Adrenal gland (tissue), 9 donors: ENCODE measurements at regions not wholly inside any gene's neighbourhood (a gene's known extent, or its start where the extent isn't known, plus 50 kb on each side); places are given as distances from the start of the nearest gene placed in this dataset.

Experiments used
- DNase-seq, 7 donors: peaks; one replicate each; pipeline ENCODE4 v3.0.0-alpha.2; 2019 to 2020
- H3K27ac ChIP-seq, 5 donors: fragments of 200-600 bp; sonication (generic) in 4 of 5; 1 replicate in 3 of 5; 2 replicates in 2 of 5; pipeline versions ENCODE4 v1.5.1 to v1.8.0; 2016 to 2020; ENCODE audit warnings: mild to moderate bottlenecking in 1 of 5
- H3K27me3 ChIP-seq: fragments of 200-600 bp; 2 replicates; pipeline ENCODE4 v1.8.0; 2021
- H3K36me3 ChIP-seq, 2 donors: fragments of 200-600 bp; replicated peaks in 1 of 2; 1 replicate in 1 of 2; 2 replicates in 1 of 2; pipeline versions ENCODE4 v1.5.1 to v1.8.0; 2018 to 2022
- H3K4me1 ChIP-seq, 2 donors: fragments of 200-600 bp; replicated peaks in 1 of 2; 1 replicate in 1 of 2; 2 replicates in 1 of 2; pipeline versions ENCODE4 v1.5.1 to v1.8.0; 2018 to 2021
- H3K4me3 ChIP-seq, 4 donors: fragments of 200-600 bp; sonication (generic) in 3 of 4; one replicate each; pipeline ENCODE4 v1.5.1; 2016 to 2018
- H3K9me3 ChIP-seq, 3 donors: fragments of 200-600 bp; sonication (generic) in 1 of 3; replicated peaks in 1 of 3; 1 replicate in 2 of 3; 2 replicates in 1 of 3; pipeline versions ENCODE4 v1.5.1 to v1.8.0; 2016 to 2021
- CTCF ChIP-seq, 6 experiments: fragments of 450-650 bp in 4 of 6; fragments of 200-600 bp in 2 of 6; sonication (generic) in 1 of 6; IDR thresholded peaks; 1 replicate in 5 of 6; 2 replicates in 1 of 6; pipeline versions ENCODE4 v1.5.1 to v1.8.0; 2016 to 2021; ENCODE audit warnings: antibody characterized with exemption in 6 of 6, mild to moderate bottlenecking in 2 of 6, moderate library complexity in 1 of 6
- POLR2A ChIP-seq, 2 donors: fragments of 450-650 bp; IDR thresholded peaks; one replicate each; pipeline ENCODE4 v1.6.1; 2017; ENCODE audit warnings: antibody characterized with exemption in 2 of 2, mild to moderate bottlenecking in 2 of 2, moderate library complexity in 1 of 2
- WGBS, 4 donors: extraction: QIAGEN DNeasy Blood & Tissue Kit in 2 of 4; methylation state at CpG; one replicate each; pipeline versions ENCODE4 v1.1.5 to v1.1.7; 2013 to 2017; 5-methylcytosine and 5-hydroxymethylcytosine counted together
- intact Hi-C, 2 donors: fragments of 100-400 bp; cut with DNase I; formaldehyde crosslinking; loops; one replicate each; pipeline versions ENCODE4 v1.14.1 to v1.15.0; 2022 to 2023
- donor health status: healthy with polysubstance abuse.
- donor health status: Bipolar disorder and iron deficiency.
- donor health status: DM: yes; HTN: yes; CAD: no.
- donor health status: DM: no; HTN: no; CAD: no.
- donor health status: DM: no; HTN: no; CAD: no.

- TF ChIP-seq POLR2A (IDR thresholded peaks at IDR 0.05) (no peak), CTCF (IDR thresholded peaks at IDR 0.05) (no peak)
Measured at GRCh38 chr12:30874455-30875321, 51.9 kb upstream of the TSPAN11 start.

DNA sequence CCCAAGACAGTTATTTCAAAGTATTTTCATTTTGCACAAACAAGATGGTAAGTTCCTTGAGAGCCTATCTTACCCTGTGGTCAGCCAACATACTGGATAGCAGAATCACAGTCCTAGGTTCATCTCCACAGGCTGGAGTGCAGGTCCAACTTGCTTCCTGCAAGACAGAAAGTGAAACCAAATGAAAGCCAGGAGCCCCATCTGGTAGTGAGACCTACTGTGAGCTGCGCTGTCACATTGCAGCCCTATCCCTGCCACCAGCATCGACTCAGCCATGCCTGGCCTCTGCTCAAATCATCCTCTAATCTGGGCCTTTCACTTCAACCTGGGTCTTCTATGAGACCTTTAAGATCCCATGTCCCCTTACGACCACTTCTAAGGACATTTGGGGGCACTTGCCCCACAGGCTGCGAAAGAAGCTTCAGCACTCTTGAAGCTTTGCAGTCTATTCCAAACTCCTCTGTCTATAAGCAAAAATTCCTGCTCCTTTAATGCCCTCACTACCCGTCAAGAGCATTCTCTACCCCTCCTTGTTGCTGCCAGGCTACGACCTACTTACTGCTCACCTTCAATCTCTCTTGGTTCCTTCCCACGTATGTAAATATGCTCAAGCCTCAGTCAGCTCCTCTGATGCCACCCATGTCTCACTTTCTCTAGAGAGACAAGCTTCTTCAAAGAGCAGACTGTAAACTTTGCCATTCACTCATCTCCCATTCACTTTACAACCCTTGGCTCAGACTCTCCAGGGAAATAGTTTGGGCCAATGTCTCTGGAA is 55.9 kb upstream of the TSPAN11 start:
- Histone ChIP-seq H3K4me3 (no peak overlapping the region), H3K27me3 (no peaks in the 10 kb centered on the region), H3K36me3 (no peaks in the 10 kb centered on the region), H3K27ac (no peak overlapping the region), H3K4me1 (no peaks in the 10 kb centered on the region), H3K9me3 (peaks cover 0 to 14% (median 0%) of the 10 kb centered on the region in 3 donors)
- TF ChIP-seq POLR2A (IDR thresholded peaks at IDR 0.05) (no peak), CTCF (IDR thresholded peaks at IDR 0.05) (no peak)
- intact Hi-C loops: loop anchor here in 1 of 2 donors (10.0 kb wide), 1 partner anchor 114 kb away; no protein-coding TSS in a partner anchor
- 80 to 91% (median 86%) methylated on average over 7 of the region's 7 CpGs for WGBS, 4 donors
- DNase-seq: no peak

More at GRCh38 chr12:30874455-30875321, 51.9 kb upstream of the TSPAN11 start:
- intact Hi-C loops: loop anchor here in 1 of 2 donors (10.0 kb wide), 1 partner anchor 110 kb away; no protein-coding TSS in a partner anchor
- 54 to 72% (median 69%) methylated on average over 8 to 10 of the region's 10 CpGs for WGBS, 4 donors
- no peaks in the 10 kb centered on the region for H3K4me1 ChIP-seq
- no peak overlapping the region for H3K4me3 ChIP-seq
- H3K36me3 ChIP-seq: no peaks in the 10 kb centered on the region
- DNase-seq: no peak
- H3K27ac ChIP-seq: no peak overlapping the region
- H3K27me3 ChIP-seq: no peaks in the 10 kb centered on the region
- no peaks in the 10 kb centered on the region for H3K9me3 ChIP-seq

DNA sequence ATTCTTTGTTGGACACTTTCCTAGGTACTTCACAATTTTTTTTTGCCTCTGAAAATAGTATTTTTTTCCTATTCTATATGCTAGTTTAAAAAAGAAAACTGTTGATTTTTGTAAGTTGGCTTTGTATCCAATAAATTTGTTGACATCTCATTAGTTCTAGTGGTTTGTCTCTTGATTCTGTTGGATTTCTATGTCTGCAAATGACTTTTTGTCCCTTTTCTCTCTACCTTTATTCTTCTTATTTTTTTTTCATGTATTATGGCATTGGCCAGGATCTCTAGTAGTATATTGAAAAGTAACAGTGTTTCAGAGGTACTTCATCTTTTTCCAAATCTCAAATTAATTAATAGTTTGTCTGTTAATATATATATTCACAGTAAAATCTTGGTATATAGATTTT is 59.1 kb upstream of the TSPAN11 start:
- Histone ChIP-seq H3K36me3 (no peaks in the 10 kb centered on the region), H3K4me1 (no peaks in the 10 kb centered on the region), H3K27ac (no peak overlapping the region), H3K9me3 (peaks cover 0 to 14% (median 0%) of the 10 kb centered on the region in 3 donors), H3K27me3 (no peaks in the 10 kb centered on the region), H3K4me3 (no peak overlapping the region)
- intact Hi-C loops: no loop called here
- no peak for DNase-seq
- TF ChIP-seq CTCF (IDR thresholded peaks at IDR 0.05) (no peak), POLR2A (IDR thresholded peaks at IDR 0.05) (no peak)

GRCh38 chr12:30866256-30866655 is 60.3 kb upstream of the TSPAN11 start:
- intact Hi-C loops: no loop called here
- Histone ChIP-seq H3K4me1 (no peaks in the 10 kb centered on the region), H3K27me3 (no peaks in the 10 kb centered on the region), H3K4me3 (no peak overlapping the region), H3K36me3 (no peaks in the 10 kb centered on the region), H3K9me3 (peaks cover 0 to 14% (median 0%) of the 10 kb centered on the region in 3 donors), H3K27ac (no peak overlapping the region)
- TF ChIP-seq CTCF (IDR thresholded peaks at IDR 0.05) (no peak), POLR2A (IDR thresholded peaks at IDR 0.05) (no peak)
- no peak for DNase-seq
- WGBS, 4 donors: 55 to 80% (median 61%) methylated on average over 1 of the region's 1 CpG
